ENCODE measurements at regions not wholly inside any gene's neighbourhood (a gene's known extent, or its start where the extent isn't known, plus 50 kb on each side); places are given as distances from the start of the nearest gene placed in this dataset.

DNA sequence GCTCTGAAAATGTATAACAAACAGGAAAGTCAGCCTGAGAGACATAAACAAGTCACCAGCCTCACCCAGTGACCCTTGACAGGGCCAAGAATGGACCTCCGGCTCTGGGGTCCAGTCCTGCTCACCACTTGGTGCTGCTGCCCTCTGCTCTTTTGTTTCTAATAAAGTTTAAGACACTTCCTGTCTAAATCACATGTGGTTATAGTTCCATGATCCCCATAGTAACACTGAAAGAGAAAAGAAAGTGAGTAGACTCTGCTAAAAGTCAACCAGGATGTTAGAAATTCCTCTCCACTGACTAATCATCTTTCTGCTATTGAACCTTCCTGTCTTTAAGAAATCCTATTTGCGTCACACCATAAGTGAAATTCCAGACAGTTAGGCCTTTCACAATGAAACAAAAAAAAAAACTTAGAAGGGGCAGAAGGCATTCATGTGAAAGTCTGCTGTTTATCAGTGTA lies 179.2 kb upstream of the BET1 start:
- POLR2A ChIA-PET, result interaction anchor here (0.5 to 1.2 kb wide), 3 partner anchors 53 to 295 kb away, joined by 3 to 4 read pairs (median 3); partner anchors contain the start of gene TFPI2
- peak; percentile 99 for ATAC-seq
- FAIRE-seq, result peak; percentile 99
- H3K4me2 ChIP-seq, result peak overlapping the region; percentile 60
- peak overlapping the region; percentile 91 to 94 for H3K27ac ChIP-seq
- H3K4me3 ChIP-seq, result no peak overlapping the region; the same call in 2 of the 3 replicates
- CTCF ChIA-PET, result interaction anchor here (0.6 to 2.0 kb wide), 4 partner anchors 14 to 111 kb away, joined by 3 to 11 read pairs (median 5); no protein-coding TSS in a partner anchor
- H3K4me1 ChIP-seq, result peaks cover 23% of the 10 kb centered on the region
- peak; percentile 65 to 98 for DNase-seq (ENCODE audit: low read depth in 1 of 2, low spot score in 1 of 2)
- peaks cover 44% of the 10 kb centered on the region for H3K9me3 ChIP-seq
- TF ChIP-seq, protein P1, sequence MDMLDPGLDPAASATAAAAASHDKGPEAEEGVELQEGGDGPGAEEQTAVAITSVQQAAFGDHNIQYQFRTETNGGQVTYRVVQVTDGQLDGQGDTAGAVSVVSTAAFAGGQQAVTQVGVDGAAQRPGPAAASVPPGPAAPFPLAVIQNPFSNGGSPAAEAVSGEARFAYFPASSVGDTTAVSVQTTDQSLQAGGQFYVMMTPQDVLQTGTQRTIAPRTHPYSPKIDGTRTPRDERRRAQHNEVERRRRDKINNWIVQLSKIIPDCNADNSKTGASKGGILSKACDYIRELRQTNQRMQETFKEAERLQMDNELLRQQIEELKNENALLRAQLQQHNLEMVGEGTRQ (IDR thresholded peaks at IDR 0.05), result 0 out of 2 replicates have a peak, but pooled peaks have one; percentile 34
- TF ChIP-seq MAX (IDR thresholded peaks at IDR 0.05), result peak; percentile 79
- no peak for TF ChIP-seq NFE2L2 (conservative IDR thresholded peaks at IDR 0.05; ENCODE audit: low read length)
- TF ChIP-seq POLR2A (IDR thresholded peaks at IDR 0.05; ENCODE audit: low read length), result no peak
- peak; percentile 92 for TF ChIP-seq FOSL2 (IDR thresholded peaks at IDR 0.05)
- TF ChIP-seq FOSL2 (CRISPR knock-in tag; IDR thresholded peaks at IDR 0.05), result peak; percentile 96
- peak; percentile 97 to 98 for TF ChIP-seq EP300 (IDR thresholded peaks at IDR 0.05)
- no peak for TF ChIP-seq RNF2 (IDR thresholded peaks at IDR 0.05; ENCODE audit: borderline replicate concordance, low read depth)
- peak; percentile 58 for TF ChIP-seq PBX3 (IDR thresholded peaks at IDR 0.05)
- TF ChIP-seq CBX8 (IDR thresholded peaks at IDR 0.05), result no peak
- TF ChIP-seq SMC3 (IDR thresholded peaks at IDR 0.05), result peak; percentile 67
- TF ChIP-seq FOXS1 (CRISPR knock-in tag; IDR thresholded peaks at IDR 0.05), result no peak
- TF ChIP-seq RAD21 (conservative IDR thresholded peaks at IDR 0.05 in 1 of 2, IDR thresholded peaks at IDR 0.05 in 1 of 2), result peak in 1 of 2 experiments; percentile 72; a peak in 4 of 5 replicates
- TF ChIP-seq BCL3 (IDR thresholded peaks at IDR 0.05), result peak; percentile 98
- TF ChIP-seq CHD2 (IDR thresholded peaks at IDR 0.05; ENCODE audit: low read length, partially characterized antibody), result no peak
- TF ChIP-seq CTCF (IDR thresholded peaks at IDR 0.05), result no peak; the same call in 2 of the 3 replicates
- peak; percentile 98 for TF ChIP-seq JUNB (IDR thresholded peaks at IDR 0.05)
- TF ChIP-seq TP53 (CRISPR knock-in tag; IDR thresholded peaks at IDR 0.05), result no peak
- peak; percentile 97 for TF ChIP-seq HES2 (IDR thresholded peaks at IDR 0.05)
- TF ChIP-seq JUN (IDR thresholded peaks at IDR 0.05), result peak; percentile 96 to 99; a peak in 4 of 5 replicates
- TF ChIP-seq CEBPB (IDR thresholded peaks at IDR 0.05), result peak; percentile 97 to 98
- peak; percentile 96 for TF ChIP-seq GATA3 (IDR thresholded peaks at IDR 0.05; ENCODE audit: borderline replicate concordance)
- TF ChIP-seq HOXB13 (CRISPR knock-in tag; IDR thresholded peaks at IDR 0.05; ENCODE audit: low read depth), result peak; percentile 72
- no peak for TF ChIP-seq EHF (CRISPR knock-in tag; IDR thresholded peaks at IDR 0.05)
- TF ChIP-seq E2F6 (IDR thresholded peaks at IDR 0.05; ENCODE audit: borderline replicate concordance, low read depth), result 0 out of 2 replicates have a peak, but pooled peaks have one; percentile 3
- TF ChIP-seq RARB (CRISPR knock-in tag; IDR thresholded peaks at IDR 0.05), result 0 out of 2 replicates have a peak, but pooled peaks have one; percentile 69
- WGBS (ENCODE audit: missing lambda C conversion rate), result 2% methylated on average over 2 of the region's 2 CpGs
